Loucy (cell line): ENCODE measurements at regions not wholly inside any gene's neighbourhood (a gene's known extent, or its start where the extent isn't known, plus 50 kb on each side); places are given as distances from the start of the nearest gene placed in this dataset.

Experiments
- CTCF ChIP-seq: fragments of 200-600 bp; sonication (generic); conservative IDR thresholded peaks from 2 replicates; pipeline ENCODE4 v1.5.1; 2014; ENCODE audit warnings: mild to moderate bottlenecking, antibody characterized with exemption, low read length
- EZH2phosphoT487 ChIP-seq: fragments of 200-600 bp; IDR thresholded peaks from 2 replicates; pipeline ENCODE4 v1.6.1; 2018; ENCODE audit warnings: antibody characterized with exemption, mild to moderate bottlenecking, moderate library complexity, borderline replicate concordance

GRCh38 chr4:123950530-123950929 is 553.9 kb downstream of the SPRY1 start:
- TF ChIP-seq CTCF (no peak), EZH2phosphoT487 (no peak)
